ENCODE measurements at regions not wholly inside any gene's neighbourhood (a gene's known extent, or its start where the extent isn't known, plus 50 kb on each side); places are given as distances from the start of the nearest gene placed in this dataset.

DNA sequence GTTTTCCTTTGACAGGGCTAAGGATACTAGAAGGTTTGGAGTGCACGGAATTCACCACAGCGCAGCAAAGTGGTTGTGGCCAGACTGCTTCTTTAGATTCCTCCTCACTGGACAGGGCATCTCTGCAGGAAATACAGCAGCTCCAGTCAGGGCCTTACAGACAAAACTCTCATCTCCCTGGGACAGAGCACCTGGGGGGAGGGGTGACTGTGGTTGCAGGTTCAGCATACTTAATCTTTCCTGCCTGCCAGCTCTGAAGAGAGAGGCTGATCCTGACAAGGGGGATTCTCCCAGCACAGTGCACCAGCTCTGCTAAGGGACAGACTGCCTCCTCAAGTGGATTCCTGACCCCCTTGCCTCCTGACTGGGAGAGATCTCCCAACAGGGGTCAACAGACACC is 1257.9 kb downstream of the NXPH1 start:
- no peaks in the 10 kb centered on the region for H3K9me3 ChIP-seq (ENCODE audit: insufficient read depth, low read length)
- TF ChIP-seq, protein P1, sequence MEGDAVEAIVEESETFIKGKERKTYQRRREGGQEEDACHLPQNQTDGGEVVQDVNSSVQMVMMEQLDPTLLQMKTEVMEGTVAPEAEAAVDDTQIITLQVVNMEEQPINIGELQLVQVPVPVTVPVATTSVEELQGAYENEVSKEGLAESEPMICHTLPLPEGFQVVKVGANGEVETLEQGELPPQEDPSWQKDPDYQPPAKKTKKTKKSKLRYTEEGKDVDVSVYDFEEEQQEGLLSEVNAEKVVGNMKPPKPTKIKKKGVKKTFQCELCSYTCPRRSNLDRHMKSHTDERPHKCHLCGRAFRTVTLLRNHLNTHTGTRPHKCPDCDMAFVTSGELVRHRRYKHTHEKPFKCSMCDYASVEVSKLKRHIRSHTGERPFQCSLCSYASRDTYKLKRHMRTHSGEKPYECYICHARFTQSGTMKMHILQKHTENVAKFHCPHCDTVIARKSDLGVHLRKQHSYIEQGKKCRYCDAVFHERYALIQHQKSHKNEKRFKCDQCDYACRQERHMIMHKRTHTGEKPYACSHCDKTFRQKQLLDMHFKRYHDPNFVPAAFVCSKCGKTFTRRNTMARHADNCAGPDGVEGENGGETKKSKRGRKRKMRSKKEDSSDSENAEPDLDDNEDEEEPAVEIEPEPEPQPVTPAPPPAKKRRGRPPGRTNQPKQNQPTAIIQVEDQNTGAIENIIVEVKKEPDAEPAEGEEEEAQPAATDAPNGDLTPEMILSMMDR (IDR thresholded peaks at IDR 0.05; ENCODE audit: insufficient read depth, low read length, poor library complexity, severe bottlenecking), result no peak
- no peak for TF ChIP-seq EZH2phosphoT487 (conservative IDR thresholded peaks at IDR 0.05; ENCODE audit: low read length)
- H3K36me3 ChIP-seq (ENCODE audit: low read length), result no peaks in the 10 kb centered on the region
- no peaks in the 10 kb centered on the region for H3F3A ChIP-seq (ENCODE audit: insufficient read depth)
- H3K27ac ChIP-seq (ENCODE audit: low read depth, low read length), result no peak overlapping the region
- no peak overlapping the region for H2AFZ ChIP-seq (ENCODE audit: low read depth, low read length, severe bottlenecking)
- H3K4me3 ChIP-seq (ENCODE audit: insufficient read depth, low read length, poor library complexity, severe bottlenecking), result no peak overlapping the region
- H3K4me2 ChIP-seq (ENCODE audit: low read depth, low read length, poor library complexity, severe bottlenecking), result no peak overlapping the region
- no peaks in the 10 kb centered on the region for H3K79me2 ChIP-seq (ENCODE audit: insufficient read depth, low read length)
- H4K20me1 ChIP-seq (ENCODE audit: low read depth, low read length), result no peaks in the 10 kb centered on the region
- no peaks in the 10 kb centered on the region for H3K27me3 ChIP-seq (ENCODE audit: low read length)
- H3K9me2 ChIP-seq (replicated peaks; ENCODE audit: insufficient read depth, low read length), result no peaks in the 10 kb centered on the region
- no peak overlapping the region for H3K9ac ChIP-seq (ENCODE audit: low read length)

DNA sequence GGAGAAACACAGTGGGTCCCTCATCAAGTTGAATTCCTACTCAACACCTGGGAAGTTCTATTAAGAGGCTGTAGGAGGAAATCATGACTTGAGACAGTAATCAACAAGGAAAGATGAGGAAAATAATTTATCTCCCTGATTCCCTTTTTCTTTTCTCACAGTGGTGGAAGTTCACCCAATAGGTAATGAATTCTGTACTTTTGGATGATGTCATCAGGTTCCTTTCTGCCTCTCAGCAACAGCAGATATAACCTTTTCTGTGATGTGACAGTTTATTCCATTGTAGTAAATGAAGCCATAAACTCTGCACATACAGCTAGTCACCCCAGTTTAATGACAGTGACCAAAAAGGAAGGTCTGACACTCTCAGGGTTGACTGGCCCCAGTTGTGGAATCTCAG is 1265.0 kb downstream of the NXPH1 start:
- H3F3A ChIP-seq (ENCODE audit: insufficient read depth), result no peaks in the 10 kb centered on the region
- H2AFZ ChIP-seq (ENCODE audit: low read depth, low read length, severe bottlenecking), result no peak overlapping the region
- H3K9ac ChIP-seq (ENCODE audit: low read length), result no peak overlapping the region
- no peaks in the 10 kb centered on the region for H3K79me2 ChIP-seq (ENCODE audit: insufficient read depth, low read length)
- H4K20me1 ChIP-seq (ENCODE audit: low read depth, low read length), result no peaks in the 10 kb centered on the region
- no peaks in the 10 kb centered on the region for H3K9me3 ChIP-seq (ENCODE audit: insufficient read depth, low read length)
- H3K27me3 ChIP-seq (ENCODE audit: low read length), result no peaks in the 10 kb centered on the region
- no peak overlapping the region for H3K4me2 ChIP-seq (ENCODE audit: low read depth, low read length, poor library complexity, severe bottlenecking)
- no peak overlapping the region for H3K4me3 ChIP-seq (ENCODE audit: insufficient read depth, low read length, poor library complexity, severe bottlenecking)
- H3K27ac ChIP-seq (ENCODE audit: low read depth, low read length), result no peak overlapping the region
- H3K9me2 ChIP-seq (replicated peaks; ENCODE audit: insufficient read depth, low read length), result no peaks in the 10 kb centered on the region
- no peaks in the 10 kb centered on the region for H3K36me3 ChIP-seq (ENCODE audit: low read length)
- TF ChIP-seq EZH2phosphoT487 (conservative IDR thresholded peaks at IDR 0.05; ENCODE audit: low read length), result no peak
- TF ChIP-seq, protein P1 (IDR thresholded peaks at IDR 0.05; ENCODE audit: insufficient read depth, low read length, poor library complexity, severe bottlenecking), result no peak

DNA sequence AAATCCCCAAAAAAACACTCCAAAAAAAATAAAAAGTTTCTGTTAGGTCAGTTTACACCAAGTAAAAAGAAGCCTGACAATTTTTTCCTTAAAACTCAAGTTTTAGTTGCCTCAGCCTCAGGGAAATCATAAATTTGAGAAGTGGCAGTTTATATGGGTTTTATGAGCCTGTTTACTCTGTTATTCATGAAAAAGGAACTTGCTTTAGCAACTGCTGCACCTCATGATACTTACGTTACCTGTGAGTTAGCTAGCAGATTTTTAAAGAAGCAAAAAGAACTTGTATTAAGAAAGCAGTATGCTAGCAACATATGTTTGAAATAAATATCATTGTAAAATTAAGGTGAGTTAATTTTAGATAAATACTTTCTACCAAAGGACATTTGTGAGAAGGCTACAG is 1264.5 kb upstream of the PHF14 start:
- Histone ChIP-seq H3K9ac (ENCODE audit: low read length) (no peak overlapping the region), H4K20me1 (ENCODE audit: low read depth, low read length) (no peaks in the 10 kb centered on the region), H3K4me3 (ENCODE audit: insufficient read depth, low read length, poor library complexity, severe bottlenecking) (no peak overlapping the region), H3K9me3 (ENCODE audit: insufficient read depth, low read length) (no peaks in the 10 kb centered on the region), H3K9me2 (replicated peaks; ENCODE audit: insufficient read depth, low read length) (no peaks in the 10 kb centered on the region), H3K36me3 (ENCODE audit: low read length) (no peaks in the 10 kb centered on the region), H3F3A (ENCODE audit: insufficient read depth) (no peaks in the 10 kb centered on the region), H3K79me2 (ENCODE audit: insufficient read depth, low read length) (no peaks in the 10 kb centered on the region), H2AFZ (ENCODE audit: low read depth, low read length, severe bottlenecking) (no peak overlapping the region), H3K27me3 (ENCODE audit: low read length) (no peaks in the 10 kb centered on the region), H3K4me2 (ENCODE audit: low read depth, low read length, poor library complexity, severe bottlenecking) (no peak overlapping the region), H3K27ac (ENCODE audit: low read depth, low read length) (no peak overlapping the region)
- TF ChIP-seq EZH2phosphoT487 (conservative IDR thresholded peaks at IDR 0.05; ENCODE audit: low read length), result no peak
- TF ChIP-seq, protein P1 (IDR thresholded peaks at IDR 0.05; ENCODE audit: insufficient read depth, low read length, poor library complexity, severe bottlenecking), result no peak
